CD14-positive monocyte (primary cell): ENCODE measurements at regions not wholly inside any gene's neighbourhood (a gene's known extent, or its start where the extent isn't known, plus 50 kb on each side); places are given as distances from the start of the nearest gene placed in this dataset.

Source experiments
- DNase-seq, 3 donors: peaks; one replicate each; pipeline ENCODE4 v3.0.0-alpha.2; 2011 to 2022
- H2AFZ ChIP-seq: 2 replicates; pipeline ENCODE4 v1.6.0; 2012; ENCODE audit warnings: mild to moderate bottlenecking, low read depth, low read length, inconsistent platforms; ENCODE audit not compliant: insufficient read depth, poor library complexity, severe bottlenecking
- H3K27ac ChIP-seq, 2 donors: 1 replicate in 1 of 2; 2 replicates in 1 of 2; pipeline ENCODE4 v1.5.1; 2012 to 2013; ENCODE audit warnings: low read length in 2 of 2, control low read depth in 1 of 2, inconsistent platforms in 1 of 2, low read depth in 1 of 2, mild to moderate bottlenecking in 1 of 2
- H3K27me3 ChIP-seq, 2 donors: one replicate each; pipeline versions ENCODE4 v1.6.0 to v1.6.1; 2011 to 2013; ENCODE audit warnings: low read length in 2 of 2; ENCODE audit not compliant: control insufficient read depth in 2 of 2, insufficient read depth in 2 of 2
- H3K36me3 ChIP-seq, 2 donors: replicated peaks in 1 of 2; 1 replicate in 1 of 2; 2 replicates in 1 of 2; pipeline versions ENCODE4 v1.5.1 to v1.6.1; 2012 to 2013; ENCODE audit warnings: low read length in 2 of 2, control low read depth in 1 of 2, inconsistent platforms in 1 of 2, mild to moderate bottlenecking in 1 of 2; ENCODE audit not compliant: insufficient read depth in 2 of 2, control insufficient read depth in 1 of 2
- H3K4me1 ChIP-seq, 2 donors: 1 replicate in 1 of 2; 2 replicates in 1 of 2; pipeline versions ENCODE4 v1.5.1 to v1.6.1; 2012 to 2013; ENCODE audit warnings: low read length in 2 of 2, control low read depth in 1 of 2, inconsistent platforms in 1 of 2, mild to moderate bottlenecking in 1 of 2, moderate library complexity in 1 of 2; ENCODE audit not compliant: insufficient read depth in 2 of 2, control insufficient read depth in 1 of 2
- H3K4me2 ChIP-seq: replicated peaks from 2 replicates; pipeline ENCODE3; 2012; ENCODE audit warnings: low read length, moderate library complexity, mild to moderate bottlenecking; ENCODE audit not compliant: poor library complexity, severe bottlenecking; ENCODE audit errors: extremely low read depth
- H3K4me3 ChIP-seq, 3 experiments: fragments of 200-600 bp in 1 of 3; sonication (generic) in 1 of 3; replicated peaks in 1 of 3; 1 replicate in 2 of 3; 2 replicates in 1 of 3; pipeline ENCODE4 v1.5.1; 2011 to 2013; ENCODE audit warnings: low read length in 3 of 3, mild to moderate bottlenecking in 3 of 3, control low read depth in 2 of 3, low read depth in 2 of 3, inconsistent platforms in 1 of 3, moderate library complexity in 1 of 3
- H3K79me2 ChIP-seq: 2 replicates; pipeline ENCODE4 v1.6.0; 2012; ENCODE audit warnings: mild to moderate bottlenecking, control low read depth, inconsistent platforms, low read length, moderate library complexity; ENCODE audit not compliant: insufficient read depth
- H3K9ac ChIP-seq: 2 replicates; pipeline ENCODE4 v1.6.0; 2017; ENCODE audit warnings: low read length, mild to moderate bottlenecking; ENCODE audit not compliant: insufficient read depth, poor library complexity, severe bottlenecking
- H3K9me3 ChIP-seq, 2 donors: replicated peaks in 1 of 2; 1 replicate in 1 of 2; 2 replicates in 1 of 2; pipeline versions ENCODE4 v1.5.1 to v1.6.1; 2012 to 2013; ENCODE audit warnings: low read length in 2 of 2, control low read depth in 1 of 2; ENCODE audit not compliant: control insufficient read depth in 1 of 2, insufficient read depth in 1 of 2
- H4K20me1 ChIP-seq: 2 replicates; pipeline ENCODE4 v1.6.0; 2012; ENCODE audit warnings: mild to moderate bottlenecking, low read length, control low read depth, moderate library complexity; ENCODE audit not compliant: insufficient read depth
- H3K27ac Mint-ChIP-seq, 7 donors: one replicate each; pipeline ENCODE4 v1.8.0; 2020; ENCODE audit warnings: mild to moderate bottlenecking in 7 of 7, mixed read lengths in 7 of 7, moderate library complexity in 6 of 7, inconsistent platforms in 2 of 7
- H3K27me3 Mint-ChIP-seq, 3 donors: one replicate each; pipeline ENCODE4 v1.8.0; 2021 to 2022; ENCODE audit warnings: low read depth in 3 of 3, mild to moderate bottlenecking in 3 of 3, mixed read lengths in 3 of 3, moderate library complexity in 3 of 3, inconsistent platforms in 1 of 3
- H3K36me3 Mint-ChIP-seq, 2 donors: one replicate each; pipeline ENCODE4 v1.8.0; 2020; ENCODE audit warnings: mixed read lengths in 2 of 2, inconsistent platforms in 1 of 2, mild to moderate bottlenecking in 1 of 2
- H3K4me1 Mint-ChIP-seq: one replicate; pipeline ENCODE4 v1.8.0; 2020; ENCODE audit warnings: mild to moderate bottlenecking, mixed read lengths
- H3K4me3 Mint-ChIP-seq, 2 donors: one replicate each; pipeline ENCODE4 v1.8.0; 2020; ENCODE audit warnings: mild to moderate bottlenecking in 2 of 2, mixed read lengths in 2 of 2, moderate library complexity in 1 of 2
- H3K9me3 Mint-ChIP-seq, 7 donors: one replicate each; pipeline ENCODE4 v1.8.0; 2020 to 2022; ENCODE audit warnings: mixed read lengths in 7 of 7, mild to moderate bottlenecking in 6 of 7, moderate library complexity in 6 of 7, inconsistent platforms in 2 of 7
- WGBS: methylation state at CpG from one replicate; pipeline ENCODE4 v1.1.5; 2013; ENCODE audit warnings: missing lambda C conversion rate; ENCODE audit not compliant: insufficient coverage; 5-methylcytosine and 5-hydroxymethylcytosine counted together
- intact Hi-C, 2 donors: fragments of 100-400 bp; cut with micrococcal nuclease; formaldehyde crosslinking; loops; one replicate each; pipeline versions ENCODE4 v1.15.0 to v1.15.1; 2023
- TF ChIP-seq, protein P1 (sequence below): fragments of 200-600 bp; IDR thresholded peaks from one replicate; pipeline ENCODE4 v1.8.0; 2022; ENCODE audit warnings: antibody characterized with exemption, mild to moderate bottlenecking

- no peak overlapping the region for H3K27ac Mint-ChIP-seq
- no peaks in the 10 kb centered on the region for H3K4me1 Mint-ChIP-seq
These were observed 64.2 kb upstream of the SLCO2A1 start for GRCh38 chr3:134093956-134094355.

DNA sequence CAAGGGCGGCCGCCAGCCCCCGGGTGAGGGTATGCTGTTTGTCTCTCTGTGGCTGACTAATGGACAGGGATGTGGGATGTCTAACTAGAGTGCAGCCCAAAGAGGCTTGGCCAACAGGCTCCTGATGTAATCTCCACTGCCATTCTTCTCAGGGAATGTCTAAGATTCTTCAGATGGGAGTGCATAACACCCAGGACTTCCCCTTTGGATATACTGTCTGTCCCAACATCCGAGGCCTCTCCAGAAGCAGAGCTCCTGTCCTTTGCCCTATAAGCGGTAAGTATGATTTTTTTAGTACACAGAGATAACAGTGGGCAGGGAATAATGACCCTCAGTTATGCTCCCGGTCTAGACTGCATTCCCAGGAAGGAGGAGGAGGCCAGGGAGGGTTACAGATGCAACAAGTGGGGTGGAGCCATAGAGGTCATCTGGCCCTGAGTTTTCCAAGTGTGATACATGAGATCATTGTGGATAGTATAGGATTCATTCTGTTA lies 62.5 kb upstream of the SLCO2A1 start:
- H3K4me2 ChIP-seq: no peak overlapping the region
- Mint-ChIP-seq H3K27me3 (peaks cover 0 to 1% (median 1%) of the 10 kb centered on the region in 3 donors), H3K9me3 (peaks cover 1 to 11% (median 6%) of the 10 kb centered on the region in 7 donors), H3K27ac (no peak overlapping the region), H3K4me1 (no peaks in the 10 kb centered on the region), H3K4me3 (no peak overlapping the region), H3K36me3 (no peaks in the 10 kb centered on the region)
- H2AFZ ChIP-seq: no peak overlapping the region
- H3K36me3 ChIP-seq: no peaks in the 10 kb centered on the region
- intact Hi-C loops: no loop called here
- H3K9ac ChIP-seq: no peak overlapping the region
- no peak overlapping the region for H3K4me3 ChIP-seq
- 100% methylated on average over 1 of the region's 6 CpGs for WGBS
- no peak for DNase-seq
- no peaks in the 10 kb centered on the region for H4K20me1 ChIP-seq
- no peaks in the 10 kb centered on the region for H3K9me3 ChIP-seq
- H3K27ac ChIP-seq: no peak overlapping the region
- no peaks in the 10 kb centered on the region for H3K4me1 ChIP-seq
- H3K27me3 ChIP-seq: no peaks in the 10 kb centered on the region
- TF ChIP-seq, protein P1, sequence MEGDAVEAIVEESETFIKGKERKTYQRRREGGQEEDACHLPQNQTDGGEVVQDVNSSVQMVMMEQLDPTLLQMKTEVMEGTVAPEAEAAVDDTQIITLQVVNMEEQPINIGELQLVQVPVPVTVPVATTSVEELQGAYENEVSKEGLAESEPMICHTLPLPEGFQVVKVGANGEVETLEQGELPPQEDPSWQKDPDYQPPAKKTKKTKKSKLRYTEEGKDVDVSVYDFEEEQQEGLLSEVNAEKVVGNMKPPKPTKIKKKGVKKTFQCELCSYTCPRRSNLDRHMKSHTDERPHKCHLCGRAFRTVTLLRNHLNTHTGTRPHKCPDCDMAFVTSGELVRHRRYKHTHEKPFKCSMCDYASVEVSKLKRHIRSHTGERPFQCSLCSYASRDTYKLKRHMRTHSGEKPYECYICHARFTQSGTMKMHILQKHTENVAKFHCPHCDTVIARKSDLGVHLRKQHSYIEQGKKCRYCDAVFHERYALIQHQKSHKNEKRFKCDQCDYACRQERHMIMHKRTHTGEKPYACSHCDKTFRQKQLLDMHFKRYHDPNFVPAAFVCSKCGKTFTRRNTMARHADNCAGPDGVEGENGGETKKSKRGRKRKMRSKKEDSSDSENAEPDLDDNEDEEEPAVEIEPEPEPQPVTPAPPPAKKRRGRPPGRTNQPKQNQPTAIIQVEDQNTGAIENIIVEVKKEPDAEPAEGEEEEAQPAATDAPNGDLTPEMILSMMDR: no peak
- no peaks in the 10 kb centered on the region for H3K79me2 ChIP-seq

More at GRCh38 chr3:134093956-134094355, 64.2 kb upstream of the SLCO2A1 start:
- Histone ChIP-seq H3K4me2 (no peak overlapping the region), H3K9ac (no peak overlapping the region), H3K79me2 (no peaks in the 10 kb centered on the region), H2AFZ (no peak overlapping the region), H3K4me3 (no peak overlapping the region), H3K36me3 (no peaks in the 10 kb centered on the region), H3K27me3 (no peaks in the 10 kb centered on the region), H3K9me3 (no peaks in the 10 kb centered on the region), H3K27ac (no peak overlapping the region), H4K20me1 (no peaks in the 10 kb centered on the region), H3K4me1 (no peaks in the 10 kb centered on the region)
- intact Hi-C loops: no loop called here
- H3K9me3 Mint-ChIP-seq: peaks cover 0 to 8% (median 3%) of the 10 kb centered on the region in 7 donors
- no peaks in the 10 kb centered on the region for H3K36me3 Mint-ChIP-seq
- H3K27me3 Mint-ChIP-seq: peaks cover 0 to 2% (median 1%) of the 10 kb centered on the region in 3 donors
- H3K4me3 Mint-ChIP-seq: no peak overlapping the region
- WGBS: no CpG with 5 or more reads among the region's 2 CpGs
- DNase-seq: no peak
- TF ChIP-seq, protein P1: no peak
